ENCODE measurements at regions not wholly inside any gene's neighbourhood (a gene's known extent, or its start where the extent isn't known, plus 50 kb on each side); places are given as distances from the start of the nearest gene placed in this dataset.

GRCh38 chr5:2206293-2207108 lies 323.8 kb upstream of the IRX4 start:
- H3K4me1 Mint-ChIP-seq (ENCODE audit: low read depth, unreplicated experiment), result no peaks in the 10 kb centered on the region
- no peaks in the 10 kb centered on the region for H3K79me2 ChIP-seq (ENCODE audit: insufficient read depth, low read length)
- H2AFZ ChIP-seq (ENCODE audit: low read depth, low read length), result no peak overlapping the region
- FAIRE-seq (no peak), DNase-seq (ENCODE audit: low read depth) (no peak)
- no peak for TF ChIP-seq EZH2 (IDR thresholded peaks at IDR 0.05; ENCODE audit: insufficient read depth, low read length)
- TF ChIP-seq CTCF (IDR thresholded peaks at IDR 0.05; ENCODE audit: insufficient read depth, low read depth, low read length), result no peak
- no peak overlapping the region for H3K27ac Mint-ChIP-seq (ENCODE audit: unreplicated experiment)
- H3K9me3 Mint-ChIP-seq (ENCODE audit: unreplicated experiment), result no peaks in the 10 kb centered on the region
- H3K4me2 ChIP-seq (ENCODE audit: low read length), result no peak overlapping the region
- H3K36me3 ChIP-seq (ENCODE audit: insufficient read depth, low read length), result no peaks in the 10 kb centered on the region
- H3K27me3 ChIP-seq (ENCODE audit: insufficient read depth, low read length), result no peaks in the 10 kb centered on the region
- no peaks in the 10 kb centered on the region for H4K20me1 ChIP-seq (ENCODE audit: insufficient read depth, low read length)
- no peak overlapping the region for H3K9ac ChIP-seq (ENCODE audit: low read length)
- H3K9me3 ChIP-seq (ENCODE audit: insufficient read depth, low read depth, low read length), result no peaks in the 10 kb centered on the region
- H3K36me3 Mint-ChIP-seq (ENCODE audit: low read depth, unreplicated experiment), result no peaks in the 10 kb centered on the region
- H3K27me3 Mint-ChIP-seq (ENCODE audit: low read depth, unreplicated experiment), result peaks cover 17% of the 10 kb centered on the region
- H3K4me3 Mint-ChIP-seq (ENCODE audit: unreplicated experiment), result no peak overlapping the region
- no peaks in the 10 kb centered on the region for H3K4me1 ChIP-seq (ENCODE audit: insufficient read depth, low read length)
- no peak overlapping the region for H3K4me3 ChIP-seq (ENCODE audit: insufficient read depth, low read depth, low read length)
- H3K27ac ChIP-seq (ENCODE audit: low read depth, low read length), result no peak overlapping the region

- no peak overlapping the region for H3K27ac ChIP-seq (ENCODE audit: low read depth, low read length)
- Mint-ChIP-seq H3K27me3 (ENCODE audit: low read depth, unreplicated experiment) (peaks cover 21% of the 10 kb centered on the region), H3K9me3 (ENCODE audit: unreplicated experiment) (no peaks in the 10 kb centered on the region), H3K4me3 (ENCODE audit: unreplicated experiment) (no peak overlapping the region), H3K4me1 (ENCODE audit: low read depth, unreplicated experiment) (no peaks in the 10 kb centered on the region), H3K36me3 (ENCODE audit: low read depth, unreplicated experiment) (no peaks in the 10 kb centered on the region), H3K27ac (ENCODE audit: unreplicated experiment) (no peak overlapping the region)
- H3K79me2 ChIP-seq (ENCODE audit: insufficient read depth, low read length), result no peaks in the 10 kb centered on the region
- H3K4me3 ChIP-seq (ENCODE audit: insufficient read depth, low read depth, low read length), result no peak overlapping the region
- no peak overlapping the region for H3K9ac ChIP-seq (ENCODE audit: low read length)
- H3K4me1 ChIP-seq (ENCODE audit: insufficient read depth, low read length), result no peaks in the 10 kb centered on the region
- H3K4me2 ChIP-seq (ENCODE audit: low read length), result no peak overlapping the region
- H2AFZ ChIP-seq (ENCODE audit: low read depth, low read length), result no peak overlapping the region
- H3K27me3 ChIP-seq (ENCODE audit: insufficient read depth, low read length), result no peaks in the 10 kb centered on the region
- FAIRE-seq (no peak), DNase-seq (ENCODE audit: low read depth) (no peak)
- no peak for TF ChIP-seq CTCF (IDR thresholded peaks at IDR 0.05; ENCODE audit: insufficient read depth, low read depth, low read length)
- TF ChIP-seq EZH2 (IDR thresholded peaks at IDR 0.05; ENCODE audit: insufficient read depth, low read length), result no peak
- no peaks in the 10 kb centered on the region for H3K9me3 ChIP-seq (ENCODE audit: insufficient read depth, low read depth, low read length)
- H3K36me3 ChIP-seq (ENCODE audit: insufficient read depth, low read length), result no peaks in the 10 kb centered on the region
- H4K20me1 ChIP-seq (ENCODE audit: insufficient read depth, low read length), result no peaks in the 10 kb centered on the region
Measured at GRCh38 chr5:2205596-2206226, 323.0 kb upstream of the IRX4 start.

DNA sequence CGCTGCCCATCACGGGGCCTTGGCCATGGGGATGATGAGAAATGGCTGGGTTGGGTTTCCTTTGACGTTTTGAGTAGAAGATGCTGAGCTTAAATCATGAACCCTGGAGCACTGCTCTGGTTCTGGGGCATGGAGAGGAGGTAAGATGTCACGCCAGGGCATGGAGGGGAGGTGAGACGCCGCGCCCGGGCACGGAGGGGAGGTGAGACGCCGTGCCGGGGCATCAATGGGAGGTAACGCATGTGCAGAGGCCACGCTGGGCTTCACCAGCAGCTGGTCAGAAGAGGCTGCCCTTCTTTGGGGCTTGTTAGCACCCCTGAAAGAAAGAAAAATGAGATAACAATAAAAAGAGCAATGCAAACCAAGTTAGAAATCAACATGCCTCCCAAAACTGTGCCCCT lies 322.5 kb upstream of the IRX4 start:
- no peak for TF ChIP-seq EZH2 (IDR thresholded peaks at IDR 0.05; ENCODE audit: insufficient read depth, low read length)
- no peak for TF ChIP-seq CTCF (IDR thresholded peaks at IDR 0.05; ENCODE audit: insufficient read depth, low read depth, low read length)
- Histone ChIP-seq H3K4me3 (ENCODE audit: insufficient read depth, low read depth, low read length) (no peak overlapping the region), H3K4me1 (ENCODE audit: insufficient read depth, low read length) (no peaks in the 10 kb centered on the region), H3K36me3 (ENCODE audit: insufficient read depth, low read length) (no peaks in the 10 kb centered on the region), H4K20me1 (ENCODE audit: insufficient read depth, low read length) (no peaks in the 10 kb centered on the region), H3K27ac (ENCODE audit: low read depth, low read length) (no peak overlapping the region), H2AFZ (ENCODE audit: low read depth, low read length) (no peak overlapping the region), H3K79me2 (ENCODE audit: insufficient read depth, low read length) (no peaks in the 10 kb centered on the region), H3K4me2 (ENCODE audit: low read length) (no peak overlapping the region), H3K9ac (ENCODE audit: low read length) (no peak overlapping the region), H3K9me3 (ENCODE audit: insufficient read depth, low read depth, low read length) (no peaks in the 10 kb centered on the region), H3K27me3 (ENCODE audit: insufficient read depth, low read length) (no peaks in the 10 kb centered on the region)
- H3K4me1 Mint-ChIP-seq (ENCODE audit: low read depth, unreplicated experiment), result no peaks in the 10 kb centered on the region
- no peak overlapping the region for H3K4me3 Mint-ChIP-seq (ENCODE audit: unreplicated experiment)
- H3K27me3 Mint-ChIP-seq (ENCODE audit: low read depth, unreplicated experiment), result peaks cover 26% of the 10 kb centered on the region
- FAIRE-seq (no peak), DNase-seq (ENCODE audit: low read depth) (no peak)
- no peak overlapping the region for H3K27ac Mint-ChIP-seq (ENCODE audit: unreplicated experiment)
- no peaks in the 10 kb centered on the region for H3K9me3 Mint-ChIP-seq (ENCODE audit: unreplicated experiment)
- H3K36me3 Mint-ChIP-seq (ENCODE audit: low read depth, unreplicated experiment), result no peaks in the 10 kb centered on the region

Measured in astrocyte (in vitro differentiated cells and primary cell).